ENCODE measurements at regions not wholly inside any gene's neighbourhood (a gene's known extent, or its start where the extent isn't known, plus 50 kb on each side); places are given as distances from the start of the nearest gene placed in this dataset.

DNA sequence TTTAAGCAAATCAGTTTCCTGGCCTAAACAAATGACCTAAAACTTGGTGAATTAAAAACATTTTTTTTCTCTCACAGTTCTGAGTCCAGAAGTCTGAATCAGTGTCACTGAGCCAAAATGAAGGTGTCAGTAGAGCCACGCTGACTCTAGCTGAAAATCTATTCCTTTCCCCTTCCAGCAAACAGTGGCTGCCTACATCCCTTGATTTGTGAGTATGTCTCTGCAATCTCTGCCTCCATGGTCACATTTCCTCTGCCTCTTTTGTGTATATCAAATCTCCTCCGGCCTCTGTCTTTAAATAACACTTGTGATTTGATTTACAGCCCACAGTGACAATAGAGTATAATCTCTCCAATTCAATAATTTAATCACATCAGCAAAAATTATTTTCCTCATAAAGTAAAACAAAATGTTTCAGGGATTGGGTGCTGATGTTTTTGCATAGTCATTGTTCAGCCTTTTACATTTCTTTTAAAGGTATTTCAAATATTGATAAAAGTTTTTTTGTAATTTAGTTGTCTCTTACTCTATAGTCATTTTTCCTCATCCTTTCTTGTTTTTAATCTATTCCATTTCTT, 1715.4 kb downstream of the BRINP3 start:
- Histone ChIP-seq H3K27ac (ENCODE audit: low read depth in 1 of 2, low read length in 1 of 2) (no peak overlapping the region), H3K9ac (ENCODE audit: insufficient read depth in 1 of 2, low read length in 2 of 2) (no peak overlapping the region), H3K9me3 (ENCODE audit: control insufficient read depth in 4 of 4, insufficient read depth in 3 of 4, low read length in 3 of 4) (no peaks in the 10 kb centered on the region), H3K4me1 (ENCODE audit: control insufficient read depth in 5 of 5, insufficient read depth in 5 of 5, low read length in 5 of 5) (no peaks in the 10 kb centered on the region), H3K27me3 (ENCODE audit: control insufficient read depth in 3 of 3, insufficient read depth in 3 of 3, low read length in 2 of 3) (no peaks in the 10 kb centered on the region), H3K4me3 (no peak overlapping the region), H3K36me3 (ENCODE audit: control insufficient read depth in 4 of 4, insufficient read depth in 4 of 4, low read length in 4 of 4) (no peaks in the 10 kb centered on the region)
- DNase-seq (no peak), ATAC-seq (ENCODE audit: insufficient read depth, low FRiP score) (no peak)
- TF ChIP-seq, protein P1, sequence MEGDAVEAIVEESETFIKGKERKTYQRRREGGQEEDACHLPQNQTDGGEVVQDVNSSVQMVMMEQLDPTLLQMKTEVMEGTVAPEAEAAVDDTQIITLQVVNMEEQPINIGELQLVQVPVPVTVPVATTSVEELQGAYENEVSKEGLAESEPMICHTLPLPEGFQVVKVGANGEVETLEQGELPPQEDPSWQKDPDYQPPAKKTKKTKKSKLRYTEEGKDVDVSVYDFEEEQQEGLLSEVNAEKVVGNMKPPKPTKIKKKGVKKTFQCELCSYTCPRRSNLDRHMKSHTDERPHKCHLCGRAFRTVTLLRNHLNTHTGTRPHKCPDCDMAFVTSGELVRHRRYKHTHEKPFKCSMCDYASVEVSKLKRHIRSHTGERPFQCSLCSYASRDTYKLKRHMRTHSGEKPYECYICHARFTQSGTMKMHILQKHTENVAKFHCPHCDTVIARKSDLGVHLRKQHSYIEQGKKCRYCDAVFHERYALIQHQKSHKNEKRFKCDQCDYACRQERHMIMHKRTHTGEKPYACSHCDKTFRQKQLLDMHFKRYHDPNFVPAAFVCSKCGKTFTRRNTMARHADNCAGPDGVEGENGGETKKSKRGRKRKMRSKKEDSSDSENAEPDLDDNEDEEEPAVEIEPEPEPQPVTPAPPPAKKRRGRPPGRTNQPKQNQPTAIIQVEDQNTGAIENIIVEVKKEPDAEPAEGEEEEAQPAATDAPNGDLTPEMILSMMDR (IDR thresholded peaks at IDR 0.05; ENCODE audit: control extremely low read depth, extremely low read depth), result no peak
- WGBS, 2 donors, result 55 to 65% methylated on average over 2 of the region's 2 CpGs

DNA sequence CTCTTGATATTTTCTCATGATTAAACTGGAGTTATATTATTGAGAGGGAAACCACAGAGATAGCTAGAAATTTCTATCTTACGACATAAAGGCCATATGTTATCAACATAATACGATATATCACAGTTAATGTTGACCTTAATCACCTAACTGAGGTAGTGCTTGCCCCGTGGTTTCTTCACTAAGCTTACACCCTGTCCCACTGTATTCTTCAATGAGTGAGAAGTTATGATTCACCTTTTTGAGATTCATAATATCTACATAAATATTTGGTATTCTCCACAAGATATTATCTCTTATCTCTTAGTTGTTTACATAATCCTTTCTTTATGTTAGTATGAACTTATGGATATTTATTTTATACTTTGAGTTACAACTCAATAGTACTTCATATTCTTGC, 1714.1 kb downstream of the BRINP3 start:
- H3K27me3 ChIP-seq (ENCODE audit: control insufficient read depth in 3 of 3, insufficient read depth in 3 of 3, low read length in 2 of 3), result no peaks in the 10 kb centered on the region
- no peak overlapping the region for H3K9ac ChIP-seq (ENCODE audit: insufficient read depth in 1 of 2, low read length in 2 of 2)
- WGBS, 2 donors, result 62 to 74% methylated on average over 3 of the region's 3 CpGs
- no peak for DNase-seq
- TF ChIP-seq, protein P1 (IDR thresholded peaks at IDR 0.05; ENCODE audit: control extremely low read depth, extremely low read depth), result no peak
- ATAC-seq (ENCODE audit: insufficient read depth, low FRiP score), result no peak
- no peaks in the 10 kb centered on the region for H3K9me3 ChIP-seq (ENCODE audit: control insufficient read depth in 4 of 4, insufficient read depth in 3 of 4, low read length in 3 of 4)
- no peaks in the 10 kb centered on the region for H3K4me1 ChIP-seq (ENCODE audit: control insufficient read depth in 5 of 5, insufficient read depth in 5 of 5, low read length in 5 of 5)
- H3K27ac ChIP-seq (ENCODE audit: low read depth in 1 of 2, low read length in 1 of 2), result no peak overlapping the region
- H3K4me3 ChIP-seq, result no peak overlapping the region
- no peaks in the 10 kb centered on the region for H3K36me3 ChIP-seq (ENCODE audit: control insufficient read depth in 4 of 4, insufficient read depth in 4 of 4, low read length in 4 of 4)

DNA sequence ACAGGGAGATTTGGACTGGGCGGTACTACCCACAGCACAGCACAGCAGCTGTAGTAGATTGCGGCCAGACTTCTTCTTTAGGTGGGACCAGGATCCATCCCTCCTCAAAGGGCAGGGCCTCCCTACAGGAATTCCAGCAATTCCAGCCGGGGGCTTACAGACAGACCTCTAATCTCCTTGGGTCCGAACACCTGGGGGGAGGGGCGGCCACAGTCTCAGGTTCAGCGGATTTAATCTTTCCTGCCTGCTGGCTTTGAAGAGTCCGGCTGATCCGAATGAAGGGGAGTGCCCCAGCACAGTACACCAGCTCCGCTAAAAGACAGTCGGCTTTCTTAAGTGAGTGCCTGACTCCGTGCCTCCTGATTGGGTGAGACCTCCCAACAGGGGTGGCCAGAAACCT, 1708.5 kb downstream of the BRINP3 start:
- no peaks in the 10 kb centered on the region for H3K36me3 ChIP-seq (ENCODE audit: control insufficient read depth in 4 of 4, insufficient read depth in 4 of 4, low read length in 4 of 4)
- H3K27ac ChIP-seq (ENCODE audit: low read depth in 1 of 2, low read length in 1 of 2), result no peak overlapping the region
- TF ChIP-seq, protein P1 (IDR thresholded peaks at IDR 0.05; ENCODE audit: control extremely low read depth, extremely low read depth), result no peak
- no peak overlapping the region for H3K4me3 ChIP-seq
- H3K9ac ChIP-seq (ENCODE audit: insufficient read depth in 1 of 2, low read length in 2 of 2), result no peak overlapping the region
- ATAC-seq (ENCODE audit: insufficient read depth, low FRiP score) (no peak), DNase-seq (no peak)
- peaks cover 0 to 5% (median 0%) of the 10 kb centered on the region in 4 donors for H3K9me3 ChIP-seq (ENCODE audit: control insufficient read depth in 4 of 4, insufficient read depth in 3 of 4, low read length in 3 of 4)
- no peaks in the 10 kb centered on the region for H3K4me1 ChIP-seq (ENCODE audit: control insufficient read depth in 5 of 5, insufficient read depth in 5 of 5, low read length in 5 of 5)
- 88 to 91% methylated on average over 11 of the region's 11 CpGs for WGBS, 2 donors
- no peaks in the 10 kb centered on the region for H3K27me3 ChIP-seq (ENCODE audit: control insufficient read depth in 3 of 3, insufficient read depth in 3 of 3, low read length in 2 of 3)

DNA sequence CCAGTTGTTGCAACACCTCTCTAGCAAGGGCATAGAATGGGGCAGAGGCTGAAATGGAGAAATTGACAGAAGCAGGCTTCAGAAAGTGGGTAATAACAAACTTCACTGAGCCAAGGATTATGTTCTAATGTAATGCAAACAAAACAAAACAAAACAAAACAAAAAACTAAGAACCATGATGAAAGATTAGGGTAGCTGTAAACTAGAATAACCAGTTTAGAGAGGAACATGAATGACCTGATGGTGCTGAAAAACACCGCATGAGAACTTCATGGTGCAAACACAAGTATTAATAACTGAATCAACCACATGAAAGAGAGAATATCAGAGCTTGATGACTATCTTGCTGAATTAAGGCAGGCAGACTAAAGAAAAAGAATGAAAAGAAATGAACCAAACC, 1707.7 kb downstream of the BRINP3 start:
- H3K4me1 ChIP-seq (ENCODE audit: control insufficient read depth in 5 of 5, insufficient read depth in 5 of 5, low read length in 5 of 5), result no peaks in the 10 kb centered on the region
- no peak for ATAC-seq (ENCODE audit: insufficient read depth, low FRiP score)
- H3K4me3 ChIP-seq, result no peak overlapping the region
- H3K27ac ChIP-seq (ENCODE audit: low read depth in 1 of 2, low read length in 1 of 2), result no peak overlapping the region
- TF ChIP-seq, protein P1 (IDR thresholded peaks at IDR 0.05; ENCODE audit: control extremely low read depth, extremely low read depth), result no peak
- H3K36me3 ChIP-seq (ENCODE audit: control insufficient read depth in 4 of 4, insufficient read depth in 4 of 4, low read length in 4 of 4), result no peaks in the 10 kb centered on the region
- no peak for DNase-seq
- peaks cover 0 to 5% (median 0%) of the 10 kb centered on the region in 4 donors for H3K9me3 ChIP-seq (ENCODE audit: control insufficient read depth in 4 of 4, insufficient read depth in 3 of 4, low read length in 3 of 4)
- H3K9ac ChIP-seq (ENCODE audit: insufficient read depth in 1 of 2, low read length in 2 of 2), result no peak overlapping the region
- whole genome bisulfite sequencing, 2 donors, result 78 to 90% methylated on average over 1 of the region's 1 CpG
- no peaks in the 10 kb centered on the region for H3K27me3 ChIP-seq (ENCODE audit: control insufficient read depth in 3 of 3, insufficient read depth in 3 of 3, low read length in 2 of 3)
